ENCODE measurements at regions not wholly inside any gene's neighbourhood (a gene's known extent, or its start where the extent isn't known, plus 50 kb on each side); places are given as distances from the start of the nearest gene placed in this dataset.

DNA sequence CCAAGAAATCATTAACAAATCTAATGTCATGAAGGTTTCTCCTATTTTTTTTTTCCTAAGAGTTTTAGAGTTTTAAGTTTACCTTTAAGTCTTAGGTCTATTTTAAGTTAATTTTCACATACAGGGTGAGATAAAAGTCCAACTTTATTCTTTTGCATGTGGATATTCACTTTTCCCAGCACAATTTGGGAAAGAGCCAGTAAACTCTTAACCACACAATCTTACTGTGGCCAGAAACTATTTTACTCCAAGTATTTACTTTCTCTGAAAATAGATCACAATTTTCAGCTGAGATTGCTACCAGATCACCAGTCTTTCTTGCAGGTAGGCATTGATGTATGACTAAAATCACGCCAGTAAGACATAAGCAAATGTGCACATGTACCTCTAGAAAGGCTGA is 728.5 kb downstream of the TNS3 start:
- TF ChIP-seq CTCF (IDR thresholded peaks at IDR 0.05; ENCODE audit: low read depth, low read length): no peak
- no peak for TF ChIP-seq MAX (IDR thresholded peaks at IDR 0.05; ENCODE audit: low read depth, low read length)
